GM12892 (cell line): ENCODE measurements at regions not wholly inside any gene's neighbourhood (a gene's known extent, or its start where the extent isn't known, plus 50 kb on each side); places are given as distances from the start of the nearest gene placed in this dataset.

Experiments
- POLR2A ChIP-seq: IDR thresholded peaks from 2 replicates; pipeline ENCODE4 v1.6.1; 2011; ENCODE audit warnings: low read depth, low read length, control low read depth
- POLR2AphosphoS5 ChIP-seq: IDR thresholded peaks from 2 replicates; pipeline ENCODE4 v1.6.1; 2011; ENCODE audit warnings: low read depth, low read length, control low read depth
- TAF1 ChIP-seq: IDR thresholded peaks from 2 replicates; pipeline ENCODE4 v1.6.1; 2011; ENCODE audit warnings: low read depth, mild to moderate bottlenecking, control low read depth, low read length, borderline replicate concordance

GRCh38 chr12:98146487-98146886 is 368.9 kb upstream of the TMPO start:
- TF ChIP-seq POLR2AphosphoS5 (no peak), POLR2A (no peak), TAF1 (no peak)
